GM18868 (cell line): ENCODE measurements at regions not wholly inside any gene's neighbourhood (a gene's known extent, or its start where the extent isn't known, plus 50 kb on each side); places are given as distances from the start of the nearest gene placed in this dataset.
A peak's percentile ranks its signal among the peaks of the same experiment; 100 is the strongest.
"Not testable (repeated sequence)": the region's sequence is repeated elsewhere in the genome, so short reads cannot be mapped to it uniquely, and the experiment has no call there.

Experiments used
- ATAC-seq: cut with Tn5 transposase; IDR thresholded peaks from one replicate; pipeline ENCODE4 v1.9.1; 2021; ENCODE audit warnings: mild to moderate bottlenecking, moderate library complexity; ENCODE audit not compliant: unreplicated experiment

GRCh38 chr3:177336873-177337450 lies 139.7 kb upstream of the TBL1XR1 start:
- ATAC-seq = no peak

GRCh38 chr3:177337541-177338331 lies 140.5 kb upstream of the TBL1XR1 start:
- ATAC-seq = peak; percentile 81

- ATAC-seq = peak; percentile 38
These were observed 141.5 kb upstream of the TBL1XR1 start for GRCh38 chr3:177338697-177339219.

GRCh38 chr3:177339220-177339703 lies 142.0 kb upstream of the TBL1XR1 start:
- peak; percentile 3 for ATAC-seq

- no peak for ATAC-seq
These were observed 143.1 kb upstream of the TBL1XR1 start for GRCh38 chr3:177340243-177340830.

GRCh38 chr3:177341736-177342419 lies 144.6 kb upstream of the TBL1XR1 start:
- ATAC-seq = no peak

GRCh38 chr3:177343122-177343625 lies 145.9 kb upstream of the TBL1XR1 start:
- no peak for ATAC-seq

- peak; percentile 87 for ATAC-seq
These were observed 148.0 kb upstream of the TBL1XR1 start for GRCh38 chr3:177345049-177345972.

- peak; percentile 15 for ATAC-seq
These were observed 148.8 kb upstream of the TBL1XR1 start for GRCh38 chr3:177345973-177346503.

GRCh38 chr3:177346878-177347277 lies 149.6 kb upstream of the TBL1XR1 start:
- ATAC-seq = no peak

- no peak for ATAC-seq
These were observed 150.3 kb upstream of the TBL1XR1 start for GRCh38 chr3:177347611-177348010.

- no peak for ATAC-seq
These were observed 151.7 kb upstream of the TBL1XR1 start for GRCh38 chr3:177348974-177349373.

- no peak for ATAC-seq
These were observed 152.1 kb upstream of the TBL1XR1 start for GRCh38 chr3:177349384-177349783.

GRCh38 chr3:177350121-177350520 lies 152.8 kb upstream of the TBL1XR1 start:
- no peak for ATAC-seq

- no peak for ATAC-seq
These were observed 153.9 kb upstream of the TBL1XR1 start for GRCh38 chr3:177351206-177351605.

GRCh38 chr3:177351757-177352158 lies 154.5 kb upstream of the TBL1XR1 start:
- ATAC-seq = peak; percentile 98

GRCh38 chr3:177352424-177352823 lies 155.1 kb upstream of the TBL1XR1 start:
- no peak for ATAC-seq

GRCh38 chr3:177353140-177353539 lies 155.9 kb upstream of the TBL1XR1 start:
- no peak for ATAC-seq

- not testable (repeated sequence) for ATAC-seq
These were observed 156.6 kb upstream of the TBL1XR1 start for GRCh38 chr3:177353879-177354278.

- no peak for ATAC-seq
These were observed 157.2 kb upstream of the TBL1XR1 start for GRCh38 chr3:177354466-177354865.
